KMS-11 (cell line): ENCODE measurements at regions not wholly inside any gene's neighbourhood (a gene's known extent, or its start where the extent isn't known, plus 50 kb on each side); places are given as distances from the start of the nearest gene placed in this dataset.

Experiments
- H2AFZ ChIP-seq: fragments of 200-600 bp; sonication (generic); 2 replicates; pipeline ENCODE4 v1.6.1; 2016; ENCODE audit warnings: antibody characterized with exemption, mixed run types, low read depth
- H3K27ac ChIP-seq: fragments of 200-600 bp; sonication (generic); 2 replicates; pipeline ENCODE4 v1.6.1; 2016; ENCODE audit warnings: mild to moderate bottlenecking, mixed run types
- H3K27me3 ChIP-seq: fragments of 200-600 bp; sonication (generic); 2 replicates; pipeline ENCODE4 v1.6.1; 2017; ENCODE audit warnings: mild to moderate bottlenecking, low read depth, mixed run types, moderate library complexity; ENCODE audit not compliant: insufficient read depth
- H3K36me3 ChIP-seq: fragments of 200-600 bp; sonication (generic); 2 replicates; pipeline ENCODE4 v1.6.1; 2017; ENCODE audit warnings: mild to moderate bottlenecking, mixed run types; ENCODE audit not compliant: insufficient read depth
- H3K4me1 ChIP-seq: fragments of 200-600 bp; sonication (generic); 2 replicates; pipeline ENCODE4 v1.6.1; 2016; ENCODE audit warnings: mild to moderate bottlenecking, low read depth, mixed run types; ENCODE audit not compliant: poor library complexity, severe bottlenecking
- H3K4me2 ChIP-seq: fragments of 200-600 bp; sonication (generic); 2 replicates; pipeline ENCODE4 v1.7.0; 2016; ENCODE audit warnings: mild to moderate bottlenecking, mixed run types
- H3K4me3 ChIP-seq: fragments of 200-600 bp; sonication (generic); IDR thresholded peaks from 2 replicates; pipeline ENCODE4 v1.6.1; 2017; ENCODE audit warnings: low read depth, low read length, mixed read lengths; ENCODE audit not compliant: insufficient read depth
- H3K79me2 ChIP-seq: fragments of 200-600 bp; sonication (generic); 2 replicates; pipeline ENCODE4 v1.6.1; 2016; ENCODE audit warnings: low read depth, mixed run types; ENCODE audit not compliant: insufficient read depth
- H3K9ac ChIP-seq: fragments of 200-600 bp; sonication (generic); 2 replicates; pipeline ENCODE4 v1.6.1; 2016; ENCODE audit warnings: mild to moderate bottlenecking, mixed run types
- H4K20me1 ChIP-seq: fragments of 200-600 bp; sonication (generic); 2 replicates; pipeline ENCODE4 v1.6.1; 2016; ENCODE audit warnings: mild to moderate bottlenecking, mixed run types; ENCODE audit not compliant: insufficient read depth
- CTCF ChIP-seq: fragments of 200-600 bp; sonication (generic); conservative IDR thresholded peaks from 2 replicates; pipeline ENCODE4 v1.6.1; 2017; ENCODE audit warnings: low read depth, mild to moderate bottlenecking, antibody characterized with exemption, low read length, moderate library complexity, mixed read lengths

DNA sequence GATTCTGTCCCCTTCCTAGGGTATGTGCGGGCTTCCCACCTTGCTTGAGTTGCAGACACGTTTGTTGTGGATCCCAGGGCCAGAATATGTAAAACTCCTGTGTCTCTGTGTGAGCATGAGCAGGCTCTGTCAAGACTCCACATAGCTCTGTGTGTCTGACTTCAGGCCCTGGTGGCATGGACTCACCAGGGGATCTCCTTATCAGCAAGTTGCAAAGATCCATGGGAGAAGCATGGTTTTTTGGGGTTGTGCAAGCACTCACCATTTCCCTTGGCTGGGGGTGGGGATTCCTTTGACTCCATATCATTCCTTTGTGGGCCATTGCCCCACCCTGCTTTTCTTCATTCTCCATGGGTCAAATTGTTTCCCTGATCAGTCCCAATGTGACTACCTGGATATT lies 205.6 kb downstream of the TUSC1 start:
- H2AFZ ChIP-seq: no peak overlapping the region
- H3K27me3 ChIP-seq: no peaks in the 10 kb centered on the region
- no peak for TF ChIP-seq CTCF
- H3K4me3 ChIP-seq: no peak overlapping the region
- H3K79me2 ChIP-seq: no peaks in the 10 kb centered on the region
- no peaks in the 10 kb centered on the region for H3K4me1 ChIP-seq
- no peak overlapping the region for H3K27ac ChIP-seq
- no peak overlapping the region for H3K4me2 ChIP-seq
- H3K9ac ChIP-seq: no peak overlapping the region
- H4K20me1 ChIP-seq: no peaks in the 10 kb centered on the region
- no peaks in the 10 kb centered on the region for H3K36me3 ChIP-seq

DNA sequence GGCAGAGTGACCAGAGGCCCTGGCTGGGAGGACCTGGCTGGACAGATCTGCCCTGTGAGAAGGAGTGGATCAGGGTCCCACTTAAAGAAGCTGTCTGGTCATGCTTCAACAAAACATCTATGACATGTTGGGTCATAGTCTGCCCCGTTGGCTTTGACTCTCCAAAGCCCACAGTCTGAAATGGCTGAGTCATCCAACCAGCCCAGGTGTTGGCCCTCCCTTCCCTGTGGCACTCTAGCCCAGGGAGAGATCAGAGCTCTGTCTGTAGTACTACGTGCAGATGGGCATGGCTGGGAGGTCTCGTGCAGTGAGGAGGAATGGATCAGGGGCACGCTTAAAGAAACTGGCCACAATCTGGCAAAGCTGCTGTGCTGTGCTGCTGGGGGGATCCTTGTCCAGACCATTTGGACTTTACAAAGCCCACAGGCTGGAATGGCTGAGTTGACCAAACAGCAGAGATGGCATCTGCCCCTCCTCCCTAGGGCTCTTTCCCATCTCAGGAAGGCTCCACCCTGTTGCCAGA lies 206.1 kb downstream of the TUSC1 start:
- H3K79me2 ChIP-seq: no peaks in the 10 kb centered on the region
- no peaks in the 10 kb centered on the region for H3K27me3 ChIP-seq
- H3K4me1 ChIP-seq: no peaks in the 10 kb centered on the region
- no peak overlapping the region for H2AFZ ChIP-seq
- H3K9ac ChIP-seq: no peak overlapping the region
- no peak overlapping the region for H3K4me2 ChIP-seq
- no peak for TF ChIP-seq CTCF
- H4K20me1 ChIP-seq: no peaks in the 10 kb centered on the region
- no peak overlapping the region for H3K27ac ChIP-seq
- no peaks in the 10 kb centered on the region for H3K36me3 ChIP-seq
- H3K4me3 ChIP-seq: no peak overlapping the region

GRCh38 chr9:25461416-25461815 lies 216.8 kb downstream of the TUSC1 start:
- H4K20me1 ChIP-seq: no peaks in the 10 kb centered on the region
- no peak overlapping the region for H3K27ac ChIP-seq
- H3K36me3 ChIP-seq: no peaks in the 10 kb centered on the region
- no peak overlapping the region for H3K4me3 ChIP-seq
- H3K4me2 ChIP-seq: no peak overlapping the region
- H3K4me1 ChIP-seq: no peaks in the 10 kb centered on the region
- H3K9ac ChIP-seq: no peak overlapping the region
- TF ChIP-seq CTCF: no peak
- H3K27me3 ChIP-seq: no peaks in the 10 kb centered on the region
- no peak overlapping the region for H2AFZ ChIP-seq
- no peaks in the 10 kb centered on the region for H3K79me2 ChIP-seq

- Histone ChIP-seq H3K4me1 (no peaks in the 10 kb centered on the region), H3K9ac (no peak overlapping the region), H2AFZ (no peak overlapping the region), H3K27ac (no peak overlapping the region), H3K4me3 (no peak overlapping the region), H3K36me3 (no peaks in the 10 kb centered on the region), H3K79me2 (no peaks in the 10 kb centered on the region), H3K27me3 (no peaks in the 10 kb centered on the region), H3K4me2 (no peak overlapping the region), H4K20me1 (no peaks in the 10 kb centered on the region)
- TF ChIP-seq CTCF: no peak
These were observed 224.4 kb downstream of the TUSC1 start for GRCh38 chr9:25453875-25454274.
